Gastroesophageal sphincter (tissue), 4 donors: ENCODE measurements at regions not wholly inside any gene's neighbourhood (a gene's known extent, or its start where the extent isn't known, plus 50 kb on each side); places are given as distances from the start of the nearest gene placed in this dataset.

Experiments
- ATAC-seq: fragments of 150-250 bp; one replicate; pipeline ENCODE4 v1.9.1; 2016; ENCODE audit warnings: mild to moderate bottlenecking, moderate library complexity
- H3K27ac ChIP-seq, 4 donors: fragments of 200-600 bp; sonication (generic) in 3 of 4; 1 replicate in 3 of 4; 2 replicates in 1 of 4; pipeline ENCODE4 v1.5.1; 2016 to 2019
- H3K27me3 ChIP-seq: fragments of 200-600 bp; sonication (generic); one replicate; pipeline ENCODE4 v1.5.1; 2019
- H3K36me3 ChIP-seq, 2 donors: fragments of 200-600 bp; sonication (generic); one replicate each; pipeline ENCODE4 v1.5.1; 2019; ENCODE audit warnings: control low read depth in 1 of 2
- H3K4me1 ChIP-seq, 3 donors: fragments of 200-600 bp; sonication (generic); 1 replicate in 2 of 3; 2 replicates in 1 of 3; pipeline ENCODE4 v1.5.1; 2016 to 2019; ENCODE audit warnings: control low read depth in 2 of 3
- H3K4me3 ChIP-seq, 2 donors: fragments of 200-600 bp; sonication (generic); one replicate each; pipeline ENCODE4 v1.5.1; 2019; ENCODE audit warnings: mild to moderate bottlenecking in 1 of 2, moderate library complexity in 1 of 2
- H3K9me3 ChIP-seq, 3 donors: fragments of 200-600 bp; sonication (generic); one replicate each; pipeline ENCODE4 v1.5.1; 2017 to 2019; ENCODE audit warnings: control low read depth in 2 of 3
- EP300 ChIP-seq: sonication (generic); formaldehyde crosslinking; IDR thresholded peaks from one replicate; pipeline ENCODE4 v1.6.1; 2017; ENCODE audit warnings: antibody characterized with exemption, mild to moderate bottlenecking
- POLR2A ChIP-seq, 2 donors: fragments of 450-650 bp; IDR thresholded peaks; one replicate each; pipeline ENCODE4 v1.6.1; 2017; ENCODE audit warnings: antibody characterized with exemption in 2 of 2, mild to moderate bottlenecking in 2 of 2, moderate library complexity in 1 of 2
- POLR2AphosphoS5 ChIP-seq: sonication (generic); formaldehyde crosslinking; IDR thresholded peaks from one replicate; pipeline ENCODE4 v1.6.1; 2017; ENCODE audit warnings: antibody characterized with exemption
- WGBS, 2 donors: methylation state at CpG; one replicate each; pipeline ENCODE4 v1.1.5; 2018; ENCODE audit warnings: low coverage in 1 of 2; 5-methylcytosine and 5-hydroxymethylcytosine counted together
- TF ChIP-seq, protein P1 (sequence below), 4 experiments: fragments of 200-600 bp in 2 of 4; fragments of 450-650 bp in 2 of 4; sonication (generic) in 1 of 4; IDR thresholded peaks; one replicate each; pipeline ENCODE4 v1.5.1; 2017 to 2019; ENCODE audit warnings: antibody characterized with exemption in 4 of 4, mild to moderate bottlenecking in 2 of 4, moderate library complexity in 2 of 4

- Histone ChIP-seq H3K27ac (no peak overlapping the region), H3K36me3 (no peaks in the 10 kb centered on the region), H3K9me3 (no peaks in the 10 kb centered on the region), H3K4me1 (no peaks in the 10 kb centered on the region), H3K4me3 (no peak overlapping the region), H3K27me3 (no peaks in the 10 kb centered on the region)
- no peak for ATAC-seq
- TF ChIP-seq, protein P1, sequence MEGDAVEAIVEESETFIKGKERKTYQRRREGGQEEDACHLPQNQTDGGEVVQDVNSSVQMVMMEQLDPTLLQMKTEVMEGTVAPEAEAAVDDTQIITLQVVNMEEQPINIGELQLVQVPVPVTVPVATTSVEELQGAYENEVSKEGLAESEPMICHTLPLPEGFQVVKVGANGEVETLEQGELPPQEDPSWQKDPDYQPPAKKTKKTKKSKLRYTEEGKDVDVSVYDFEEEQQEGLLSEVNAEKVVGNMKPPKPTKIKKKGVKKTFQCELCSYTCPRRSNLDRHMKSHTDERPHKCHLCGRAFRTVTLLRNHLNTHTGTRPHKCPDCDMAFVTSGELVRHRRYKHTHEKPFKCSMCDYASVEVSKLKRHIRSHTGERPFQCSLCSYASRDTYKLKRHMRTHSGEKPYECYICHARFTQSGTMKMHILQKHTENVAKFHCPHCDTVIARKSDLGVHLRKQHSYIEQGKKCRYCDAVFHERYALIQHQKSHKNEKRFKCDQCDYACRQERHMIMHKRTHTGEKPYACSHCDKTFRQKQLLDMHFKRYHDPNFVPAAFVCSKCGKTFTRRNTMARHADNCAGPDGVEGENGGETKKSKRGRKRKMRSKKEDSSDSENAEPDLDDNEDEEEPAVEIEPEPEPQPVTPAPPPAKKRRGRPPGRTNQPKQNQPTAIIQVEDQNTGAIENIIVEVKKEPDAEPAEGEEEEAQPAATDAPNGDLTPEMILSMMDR (IDR thresholded peaks at IDR 0.05) = no peak
- no peak for TF ChIP-seq EP300
- no peak for TF ChIP-seq POLR2A (IDR thresholded peaks at IDR 0.05)
- TF ChIP-seq POLR2AphosphoS5 = no peak
- 80 to 82% methylated on average over 7 of the region's 7 CpGs for WGBS, 2 donors
These were observed 111.6 kb downstream of the BBS10 start for GRCh38 chr12:76236640-76237039.

GRCh38 chr12:76234741-76235140 lies 113.5 kb downstream of the BBS10 start:
- H3K27ac ChIP-seq = no peak overlapping the region
- H3K27me3 ChIP-seq = no peaks in the 10 kb centered on the region
- H3K4me3 ChIP-seq = no peak overlapping the region
- no peaks in the 10 kb centered on the region for H3K9me3 ChIP-seq
- no peaks in the 10 kb centered on the region for H3K36me3 ChIP-seq
- 94 to 100% methylated on average over 2 of the region's 2 CpGs for WGBS, 2 donors
- no peak for ATAC-seq
- no peaks in the 10 kb centered on the region for H3K4me1 ChIP-seq
- TF ChIP-seq, protein P1 (IDR thresholded peaks at IDR 0.05) = no peak
- TF ChIP-seq EP300 = no peak
- no peak for TF ChIP-seq POLR2A (IDR thresholded peaks at IDR 0.05)
- no peak for TF ChIP-seq POLR2AphosphoS5

GRCh38 chr12:76232013-76232412 lies 116.2 kb downstream of the BBS10 start:
- Histone ChIP-seq H3K4me1 (no peaks in the 10 kb centered on the region), H3K27ac (no peak overlapping the region), H3K9me3 (no peaks in the 10 kb centered on the region), H3K36me3 (no peaks in the 10 kb centered on the region), H3K4me3 (no peak overlapping the region), H3K27me3 (no peaks in the 10 kb centered on the region)
- TF ChIP-seq POLR2AphosphoS5 = no peak
- TF ChIP-seq, protein P1 (IDR thresholded peaks at IDR 0.05) = no peak
- ATAC-seq = no peak
- 100% methylated on average over 2 of the region's 2 CpGs; no CpG with 5 or more reads in 1 of the 2 donors for WGBS, 2 donors

DNA sequence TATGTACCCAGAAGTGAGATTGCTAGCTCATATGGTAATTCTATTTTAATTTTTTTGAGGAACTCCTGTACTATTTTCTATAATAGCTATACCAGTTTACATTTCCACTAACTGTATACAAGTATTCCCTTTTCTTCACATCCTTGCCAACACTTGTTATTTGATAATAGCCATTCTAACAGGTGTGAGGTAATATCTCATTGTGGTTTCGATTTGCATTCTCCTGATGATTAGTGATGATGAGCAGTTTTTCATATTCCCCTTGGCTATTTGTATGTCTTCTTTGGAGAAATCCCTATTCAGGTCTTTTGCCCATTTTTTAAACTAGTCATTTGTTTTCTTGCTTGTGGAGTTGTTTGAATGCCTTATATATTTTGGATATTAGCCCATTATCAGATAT lies 121.3 kb downstream of the BBS10 start:
- H3K9me3 ChIP-seq = no peaks in the 10 kb centered on the region
- ATAC-seq = no peak
- no peak overlapping the region for H3K4me3 ChIP-seq
- TF ChIP-seq POLR2AphosphoS5 (no peak), POLR2A (IDR thresholded peaks at IDR 0.05) (no peak), EP300 (no peak)
- TF ChIP-seq, protein P1 (IDR thresholded peaks at IDR 0.05) = no peak
- H3K4me1 ChIP-seq = no peaks in the 10 kb centered on the region
- H3K27ac ChIP-seq = no peak overlapping the region
- 86 to 100% methylated on average over 1 of the region's 1 CpG for WGBS, 2 donors
- H3K36me3 ChIP-seq = no peaks in the 10 kb centered on the region
- no peaks in the 10 kb centered on the region for H3K27me3 ChIP-seq

DNA sequence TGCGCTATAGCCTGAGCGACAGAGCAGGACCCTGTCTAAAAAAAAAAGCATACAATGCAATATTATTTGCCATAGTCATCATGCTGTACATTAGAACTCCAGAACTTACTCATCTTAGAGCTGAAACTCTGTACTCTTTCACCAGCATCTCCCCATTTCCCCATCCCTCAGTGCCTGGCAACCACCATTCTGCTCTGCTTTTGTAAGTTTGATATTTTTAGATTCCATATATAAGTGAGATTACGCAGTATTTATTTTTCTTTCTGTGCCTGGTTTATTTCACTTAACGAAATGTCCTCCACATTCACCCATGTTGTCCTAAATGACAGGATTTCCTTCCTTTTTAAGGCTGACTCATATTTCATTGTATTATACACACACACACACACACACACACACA lies 121.8 kb downstream of the BBS10 start:
- Histone ChIP-seq H3K9me3 (no peaks in the 10 kb centered on the region), H3K4me1 (no peaks in the 10 kb centered on the region), H3K36me3 (no peaks in the 10 kb centered on the region), H3K27ac (no peak overlapping the region), H3K4me3 (no peak overlapping the region), H3K27me3 (no peaks in the 10 kb centered on the region)
- TF ChIP-seq, protein P1 (IDR thresholded peaks at IDR 0.05) = no peak
- TF ChIP-seq POLR2A (IDR thresholded peaks at IDR 0.05) (no peak), EP300 (no peak), POLR2AphosphoS5 (no peak)
- 16 to 23% methylated on average over 2 of the region's 4 CpGs for WGBS, 2 donors
- no peak for ATAC-seq
